GM18508 (cell line): ENCODE measurements at regions not wholly inside any gene's neighbourhood (a gene's known extent, or its start where the extent isn't known, plus 50 kb on each side); places are given as distances from the start of the nearest gene placed in this dataset.
"Not testable (repeated sequence)": the region's sequence is repeated elsewhere in the genome, so short reads cannot be mapped to it uniquely, and the experiment has no call there.

ENCODE experiments used
- ATAC-seq: cut with Tn5 transposase; IDR thresholded peaks from one replicate; pipeline ENCODE4 v1.9.1; 2021; ENCODE audit warnings: moderate number of reproducible peaks; ENCODE audit not compliant: insufficient read depth, unreplicated experiment

GRCh38 chr16:65323655-65324237 lies 201.9 kb upstream of the CDH11 start:
- ATAC-seq = no peak

DNA sequence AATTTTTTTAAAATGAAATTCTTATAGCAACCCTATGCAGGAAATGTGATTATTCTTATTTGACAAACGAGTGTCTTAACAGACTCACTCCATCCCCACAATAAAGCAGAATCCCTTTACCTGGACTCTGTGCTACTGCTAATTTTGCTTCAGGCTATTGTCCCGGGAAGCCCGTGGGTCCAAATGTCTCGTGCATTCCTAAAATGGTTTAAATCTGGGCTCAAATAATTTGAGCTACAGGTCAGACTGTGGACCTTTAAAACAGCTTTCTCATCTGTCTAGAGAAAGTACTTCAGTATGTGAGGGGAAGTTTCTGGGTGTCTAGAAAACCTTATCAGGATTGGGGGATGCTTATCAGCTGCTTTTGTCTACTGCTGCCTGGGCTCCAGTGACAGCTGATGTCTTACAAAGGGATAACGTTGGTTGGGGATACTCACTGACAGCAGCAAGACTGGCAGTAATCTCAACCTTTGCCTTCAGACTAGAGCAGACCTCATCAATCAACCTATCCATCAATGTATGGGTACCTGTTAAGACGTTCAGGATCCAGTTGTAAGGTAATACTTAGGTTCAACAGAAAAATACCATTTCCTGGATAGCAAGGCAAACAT lies 197.9 kb upstream of the CDH11 start:
- no peak for ATAC-seq

DNA sequence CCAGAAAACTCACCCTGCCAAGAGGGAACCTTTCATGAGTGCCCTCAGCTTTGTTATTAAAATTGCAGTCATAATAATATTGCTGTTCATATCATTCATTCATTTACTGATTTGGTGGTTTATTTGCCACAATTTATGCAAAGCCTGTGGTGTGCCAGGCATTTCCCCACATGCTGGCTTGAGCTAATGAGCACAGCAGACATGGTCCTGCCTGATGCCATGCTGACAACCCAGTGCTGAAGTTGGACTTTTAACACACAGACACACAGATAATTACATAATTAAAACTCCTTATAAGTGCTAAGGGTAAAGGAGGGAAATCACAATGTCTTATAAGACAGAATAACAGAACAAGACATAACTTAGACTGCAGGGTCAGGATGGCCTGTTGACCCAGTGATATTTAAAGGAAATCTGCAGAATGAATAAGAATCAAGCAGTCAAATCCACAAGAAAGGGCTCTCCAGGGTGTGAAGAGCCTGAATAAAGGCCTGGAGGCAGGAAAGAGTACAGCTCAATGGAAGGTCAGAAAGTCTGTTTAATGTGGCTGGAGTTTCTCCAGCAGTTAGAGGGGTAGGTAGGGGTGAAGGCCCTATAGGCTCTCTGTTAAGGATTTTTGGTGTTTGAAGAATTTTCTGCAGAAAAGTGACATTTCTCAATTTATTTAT lies 196.9 kb upstream of the CDH11 start:
- no peak for ATAC-seq

DNA sequence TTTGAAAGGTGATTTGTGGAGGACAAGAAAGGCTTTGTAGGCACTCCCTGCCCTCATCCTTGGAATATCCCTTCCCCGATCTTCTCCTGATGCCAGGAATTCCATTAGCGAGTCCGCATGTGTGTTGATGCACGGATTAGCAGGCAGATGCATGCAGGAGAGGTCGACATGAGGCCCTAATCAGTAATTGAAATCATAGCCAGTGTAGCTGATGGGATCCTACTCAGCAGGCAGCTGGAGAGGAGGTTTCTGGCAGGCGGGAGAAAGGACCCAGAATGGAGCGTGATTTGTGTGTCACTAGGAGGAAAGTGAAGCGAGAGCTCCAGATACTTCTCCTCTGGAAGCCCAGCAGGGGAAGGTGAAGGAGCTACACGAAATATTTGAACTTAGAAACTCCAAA lies 196.3 kb upstream of the CDH11 start:
- ATAC-seq = no peak

GRCh38 chr16:65316808-65317207 lies 194.9 kb upstream of the CDH11 start:
- no peak for ATAC-seq

- no peak for ATAC-seq
These were observed 193.4 kb upstream of the CDH11 start for GRCh38 chr16:65315081-65315780.

DNA sequence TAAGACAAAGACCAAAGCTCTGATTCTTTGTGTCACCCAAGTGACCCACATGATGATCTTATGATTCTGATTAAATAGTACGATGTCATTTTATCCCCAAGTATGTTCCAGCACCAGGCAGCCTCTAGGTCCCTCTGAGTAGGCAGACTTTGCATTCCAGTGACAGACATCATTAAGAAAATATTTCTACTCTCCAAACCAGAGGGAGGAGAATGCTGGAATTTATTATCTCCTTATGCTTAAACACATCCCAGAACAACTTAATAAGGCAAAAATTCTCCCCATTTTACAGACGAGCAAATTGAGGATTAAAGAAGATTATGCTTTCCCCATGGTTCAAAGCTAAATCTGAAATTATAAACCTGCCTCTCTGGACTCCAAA lies 192.8 kb upstream of the CDH11 start:
- no peak for ATAC-seq

- ATAC-seq = no peak
These were observed 192.2 kb upstream of the CDH11 start for GRCh38 chr16:65313936-65314626.

- no peak for ATAC-seq
These were observed 190.9 kb upstream of the CDH11 start for GRCh38 chr16:65312795-65313194.

GRCh38 chr16:65312071-65312470 lies 190.2 kb upstream of the CDH11 start:
- no peak for ATAC-seq

DNA sequence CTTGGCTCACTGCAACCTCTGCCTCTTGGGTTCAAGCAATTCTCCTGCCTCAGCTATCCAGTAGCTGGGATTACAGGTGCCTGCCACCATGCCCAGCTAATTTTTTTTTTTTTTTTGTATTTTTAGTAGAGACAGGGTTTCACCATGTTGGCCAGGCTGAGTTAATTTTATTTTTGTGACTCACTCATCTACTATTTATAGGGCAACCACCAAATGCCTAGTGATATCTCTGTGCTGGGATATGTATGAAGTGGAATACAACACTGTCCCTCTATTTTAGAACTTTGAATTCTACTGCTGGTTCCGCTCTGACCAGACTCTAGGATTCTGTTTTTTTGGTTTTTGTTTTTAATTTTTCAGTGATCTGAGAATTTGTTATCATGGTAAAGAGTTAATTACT lies 188.6 kb upstream of the CDH11 start:
- ATAC-seq = not testable (repeated sequence)

GRCh38 chr16:65309354-65309753 lies 187.5 kb upstream of the CDH11 start:
- ATAC-seq = no peak

- no peak for ATAC-seq
These were observed 186.6 kb upstream of the CDH11 start for GRCh38 chr16:65308506-65308905.

DNA sequence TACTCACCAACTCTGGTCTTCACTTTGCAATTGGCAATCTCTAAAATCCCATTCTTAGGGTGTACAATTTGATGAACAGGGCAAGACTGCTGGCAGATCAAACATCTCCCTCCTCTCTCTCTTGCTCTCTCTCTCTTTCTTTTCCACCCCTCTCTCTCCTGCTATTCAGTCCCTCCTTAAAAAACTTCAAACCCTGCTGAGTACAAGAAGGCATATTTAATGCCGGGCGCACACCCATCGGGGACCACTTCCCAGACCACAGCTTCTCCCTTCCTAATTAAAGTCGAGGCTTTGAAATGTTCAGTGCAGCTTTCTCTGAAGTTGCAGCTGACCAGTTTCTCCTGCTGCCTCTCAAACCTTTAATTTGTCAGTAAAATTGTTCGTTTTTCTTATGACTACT lies 185.4 kb upstream of the CDH11 start:
- no peak for ATAC-seq

GRCh38 chr16:65306722-65307121 lies 184.9 kb upstream of the CDH11 start:
- ATAC-seq = no peak

GRCh38 chr16:65306300-65306699 lies 184.4 kb upstream of the CDH11 start:
- no peak for ATAC-seq

- ATAC-seq = no peak
These were observed 183.6 kb upstream of the CDH11 start for GRCh38 chr16:65305266-65305959.

- no peak for ATAC-seq
These were observed 179.2 kb upstream of the CDH11 start for GRCh38 chr16:65301029-65301428.

GRCh38 chr16:65297453-65297852 lies 175.6 kb upstream of the CDH11 start:
- no peak for ATAC-seq

GRCh38 chr16:65295527-65295926 lies 173.7 kb upstream of the CDH11 start:
- ATAC-seq = no peak
